ENCODE measurements at regions not wholly inside any gene's neighbourhood (a gene's known extent, or its start where the extent isn't known, plus 50 kb on each side); places are given as distances from the start of the nearest gene placed in this dataset.

DNA sequence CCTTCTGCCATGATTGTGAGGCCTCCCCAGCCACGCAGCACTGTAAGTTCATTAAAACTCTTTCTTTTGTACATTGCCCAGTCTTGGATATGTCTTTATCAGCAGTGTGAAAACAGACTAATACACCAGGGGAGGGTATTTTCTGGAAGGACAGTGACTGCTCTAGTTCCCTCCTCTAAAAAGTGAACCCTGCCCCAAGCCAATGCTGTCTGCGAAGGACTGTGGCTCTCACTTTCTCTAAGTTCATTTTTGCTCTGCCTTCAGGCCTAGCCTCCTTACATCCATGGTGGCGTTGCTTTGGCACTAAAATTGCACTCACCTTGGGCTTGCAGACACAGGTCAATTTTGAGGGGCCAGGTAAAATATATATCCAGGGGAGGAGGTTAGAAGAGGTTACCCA is 323.0 kb downstream of the VRK1 start:
- TF ChIP-seq, protein P1, sequence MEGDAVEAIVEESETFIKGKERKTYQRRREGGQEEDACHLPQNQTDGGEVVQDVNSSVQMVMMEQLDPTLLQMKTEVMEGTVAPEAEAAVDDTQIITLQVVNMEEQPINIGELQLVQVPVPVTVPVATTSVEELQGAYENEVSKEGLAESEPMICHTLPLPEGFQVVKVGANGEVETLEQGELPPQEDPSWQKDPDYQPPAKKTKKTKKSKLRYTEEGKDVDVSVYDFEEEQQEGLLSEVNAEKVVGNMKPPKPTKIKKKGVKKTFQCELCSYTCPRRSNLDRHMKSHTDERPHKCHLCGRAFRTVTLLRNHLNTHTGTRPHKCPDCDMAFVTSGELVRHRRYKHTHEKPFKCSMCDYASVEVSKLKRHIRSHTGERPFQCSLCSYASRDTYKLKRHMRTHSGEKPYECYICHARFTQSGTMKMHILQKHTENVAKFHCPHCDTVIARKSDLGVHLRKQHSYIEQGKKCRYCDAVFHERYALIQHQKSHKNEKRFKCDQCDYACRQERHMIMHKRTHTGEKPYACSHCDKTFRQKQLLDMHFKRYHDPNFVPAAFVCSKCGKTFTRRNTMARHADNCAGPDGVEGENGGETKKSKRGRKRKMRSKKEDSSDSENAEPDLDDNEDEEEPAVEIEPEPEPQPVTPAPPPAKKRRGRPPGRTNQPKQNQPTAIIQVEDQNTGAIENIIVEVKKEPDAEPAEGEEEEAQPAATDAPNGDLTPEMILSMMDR (conservative IDR thresholded peaks at IDR 0.05 in 1 of 2, IDR thresholded peaks at IDR 0.05 in 1 of 2; ENCODE audit: extremely low read depth in 1 of 2, insufficient read depth in 1 of 2, low read depth in 1 of 2, low read length in 2 of 2): no peak
- no peak for TF ChIP-seq EZH2 (IDR thresholded peaks at IDR 0.05; ENCODE audit: borderline replicate concordance, low read length)

Data from mammary epithelial cell (primary cell).